ENCODE measurements at regions not wholly inside any gene's neighbourhood (a gene's known extent, or its start where the extent isn't known, plus 50 kb on each side); places are given as distances from the start of the nearest gene placed in this dataset.

DNA sequence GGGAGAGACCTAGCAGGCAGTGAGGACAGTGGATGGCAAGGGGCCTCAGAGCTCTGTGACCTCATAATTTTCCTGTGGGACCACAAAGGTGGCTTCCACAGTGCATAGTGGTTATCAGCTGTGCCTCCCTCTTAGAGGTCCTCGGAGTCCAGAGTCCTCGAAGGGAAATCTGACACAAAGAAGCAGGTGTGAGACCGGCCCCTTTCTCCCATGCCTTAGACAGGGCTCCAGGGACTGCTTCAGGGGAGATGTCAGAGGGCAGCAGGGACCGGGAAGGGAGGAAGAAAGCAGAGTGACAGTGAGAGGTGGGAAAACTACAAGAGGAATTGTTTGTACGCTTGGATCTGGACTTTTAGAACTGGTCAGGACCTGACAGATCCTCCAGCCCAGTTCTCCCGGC lies 66.3 kb downstream of the BAMBI start:
- no peak overlapping the region for H3K4me3 Mint-ChIP-seq (ENCODE audit: unreplicated experiment)
- TF ChIP-seq, protein P1, sequence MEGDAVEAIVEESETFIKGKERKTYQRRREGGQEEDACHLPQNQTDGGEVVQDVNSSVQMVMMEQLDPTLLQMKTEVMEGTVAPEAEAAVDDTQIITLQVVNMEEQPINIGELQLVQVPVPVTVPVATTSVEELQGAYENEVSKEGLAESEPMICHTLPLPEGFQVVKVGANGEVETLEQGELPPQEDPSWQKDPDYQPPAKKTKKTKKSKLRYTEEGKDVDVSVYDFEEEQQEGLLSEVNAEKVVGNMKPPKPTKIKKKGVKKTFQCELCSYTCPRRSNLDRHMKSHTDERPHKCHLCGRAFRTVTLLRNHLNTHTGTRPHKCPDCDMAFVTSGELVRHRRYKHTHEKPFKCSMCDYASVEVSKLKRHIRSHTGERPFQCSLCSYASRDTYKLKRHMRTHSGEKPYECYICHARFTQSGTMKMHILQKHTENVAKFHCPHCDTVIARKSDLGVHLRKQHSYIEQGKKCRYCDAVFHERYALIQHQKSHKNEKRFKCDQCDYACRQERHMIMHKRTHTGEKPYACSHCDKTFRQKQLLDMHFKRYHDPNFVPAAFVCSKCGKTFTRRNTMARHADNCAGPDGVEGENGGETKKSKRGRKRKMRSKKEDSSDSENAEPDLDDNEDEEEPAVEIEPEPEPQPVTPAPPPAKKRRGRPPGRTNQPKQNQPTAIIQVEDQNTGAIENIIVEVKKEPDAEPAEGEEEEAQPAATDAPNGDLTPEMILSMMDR (IDR thresholded peaks at IDR 0.05; ENCODE audit: partially characterized antibody, unreplicated experiment) = no peak
- peaks cover 4% of the 10 kb centered on the region for H3K27me3 Mint-ChIP-seq (ENCODE audit: unreplicated experiment)
- H3K27ac Mint-ChIP-seq (ENCODE audit: unreplicated experiment) = no peak overlapping the region
- no peak for DNase-seq
- no peaks in the 10 kb centered on the region for H3K9me3 Mint-ChIP-seq (ENCODE audit: unreplicated experiment)
- H3K4me1 Mint-ChIP-seq (ENCODE audit: low read depth, unreplicated experiment) = no peaks in the 10 kb centered on the region
- no peaks in the 10 kb centered on the region for H3K36me3 Mint-ChIP-seq (ENCODE audit: unreplicated experiment)

DNA sequence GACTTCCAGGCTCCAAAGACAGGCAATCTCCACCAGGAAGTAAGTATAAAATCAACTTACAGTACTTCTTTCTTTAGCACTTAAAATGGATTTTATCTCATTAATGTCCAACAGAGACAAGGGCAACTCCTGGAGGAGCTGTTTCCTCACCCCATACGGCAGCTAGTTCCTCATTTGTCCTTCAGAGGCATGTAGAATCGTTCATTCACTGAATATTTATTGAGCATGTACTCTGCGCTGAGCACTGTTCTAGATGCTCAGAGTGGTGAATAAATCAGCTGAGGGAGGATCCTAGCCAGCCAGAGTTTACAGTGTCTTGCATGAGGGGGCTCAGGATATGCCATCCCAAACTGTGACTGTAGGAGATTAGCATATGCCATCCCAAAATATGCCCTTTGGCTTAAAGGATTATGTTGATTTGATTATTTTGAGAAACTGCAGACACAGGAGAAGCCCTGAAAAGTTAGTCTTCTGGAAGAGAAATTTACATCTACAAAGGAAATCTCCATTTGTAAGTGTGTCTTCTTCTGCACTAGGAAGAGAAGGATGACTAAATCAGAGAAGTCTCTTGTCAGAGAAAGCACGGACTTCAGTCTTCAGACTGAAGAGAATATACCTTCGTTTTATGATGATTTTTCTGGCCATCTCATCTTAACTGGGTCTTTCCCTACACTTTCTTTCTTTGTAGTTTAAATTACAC lies 66.9 kb downstream of the BAMBI start:
- peaks cover 4% of the 10 kb centered on the region for H3K27me3 Mint-ChIP-seq (ENCODE audit: unreplicated experiment)
- H3K36me3 Mint-ChIP-seq (ENCODE audit: unreplicated experiment) = no peaks in the 10 kb centered on the region
- no peak overlapping the region for H3K27ac Mint-ChIP-seq (ENCODE audit: unreplicated experiment)
- DNase-seq = no peak
- no peaks in the 10 kb centered on the region for H3K4me1 Mint-ChIP-seq (ENCODE audit: low read depth, unreplicated experiment)
- H3K4me3 Mint-ChIP-seq (ENCODE audit: unreplicated experiment) = no peak overlapping the region
- H3K9me3 Mint-ChIP-seq (ENCODE audit: unreplicated experiment) = peaks cover 1% of the 10 kb centered on the region
- TF ChIP-seq, protein P1 (IDR thresholded peaks at IDR 0.05; ENCODE audit: partially characterized antibody, unreplicated experiment) = no peak

DNA sequence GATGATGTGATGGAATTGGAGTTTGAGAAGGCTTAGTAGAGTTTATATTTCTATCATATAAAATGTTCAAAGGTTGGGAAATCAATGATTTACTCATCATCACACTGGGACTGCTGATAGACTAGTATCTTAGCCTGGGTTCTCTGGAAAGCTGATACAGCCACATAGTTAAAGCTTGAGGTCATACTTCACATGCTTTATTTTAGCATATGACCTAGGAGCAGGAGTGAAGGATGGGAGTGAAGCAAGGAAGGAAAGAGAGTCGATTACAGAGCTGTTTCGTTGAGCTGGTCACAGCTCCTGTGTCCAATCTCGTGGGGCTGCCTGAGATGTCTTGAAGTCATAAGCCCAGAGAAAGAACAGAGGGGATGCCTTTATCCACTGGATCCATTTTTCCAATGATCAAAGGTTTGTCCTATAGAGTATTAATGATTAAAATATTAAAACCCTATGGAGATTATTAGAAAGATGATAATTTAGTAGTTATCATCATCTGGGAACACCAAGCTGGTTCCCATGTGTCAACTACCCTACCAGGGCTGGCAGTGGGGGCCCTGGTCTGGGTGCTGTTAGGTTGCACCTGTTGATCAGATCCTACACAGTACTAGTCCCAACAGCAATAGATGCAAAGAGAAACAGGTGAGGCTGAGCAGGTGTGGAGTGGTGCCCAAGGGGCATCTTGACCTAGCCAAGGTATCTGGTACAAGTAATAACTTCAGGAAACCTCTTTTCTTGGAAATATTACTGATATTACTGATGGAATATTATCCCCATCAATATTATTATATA lies 77.8 kb downstream of the BAMBI start:
- no peak overlapping the region for H3K27ac Mint-ChIP-seq (ENCODE audit: unreplicated experiment)
- no peaks in the 10 kb centered on the region for H3K27me3 Mint-ChIP-seq (ENCODE audit: unreplicated experiment)
- DNase-seq = no peak
- H3K36me3 Mint-ChIP-seq (ENCODE audit: unreplicated experiment) = peaks cover 2% of the 10 kb centered on the region
- no peaks in the 10 kb centered on the region for H3K9me3 Mint-ChIP-seq (ENCODE audit: unreplicated experiment)
- no peak overlapping the region for H3K4me3 Mint-ChIP-seq (ENCODE audit: unreplicated experiment)
- H3K4me1 Mint-ChIP-seq (ENCODE audit: low read depth, unreplicated experiment) = no peaks in the 10 kb centered on the region
- TF ChIP-seq, protein P1 (IDR thresholded peaks at IDR 0.05; ENCODE audit: partially characterized antibody, unreplicated experiment) = no peak

DNA sequence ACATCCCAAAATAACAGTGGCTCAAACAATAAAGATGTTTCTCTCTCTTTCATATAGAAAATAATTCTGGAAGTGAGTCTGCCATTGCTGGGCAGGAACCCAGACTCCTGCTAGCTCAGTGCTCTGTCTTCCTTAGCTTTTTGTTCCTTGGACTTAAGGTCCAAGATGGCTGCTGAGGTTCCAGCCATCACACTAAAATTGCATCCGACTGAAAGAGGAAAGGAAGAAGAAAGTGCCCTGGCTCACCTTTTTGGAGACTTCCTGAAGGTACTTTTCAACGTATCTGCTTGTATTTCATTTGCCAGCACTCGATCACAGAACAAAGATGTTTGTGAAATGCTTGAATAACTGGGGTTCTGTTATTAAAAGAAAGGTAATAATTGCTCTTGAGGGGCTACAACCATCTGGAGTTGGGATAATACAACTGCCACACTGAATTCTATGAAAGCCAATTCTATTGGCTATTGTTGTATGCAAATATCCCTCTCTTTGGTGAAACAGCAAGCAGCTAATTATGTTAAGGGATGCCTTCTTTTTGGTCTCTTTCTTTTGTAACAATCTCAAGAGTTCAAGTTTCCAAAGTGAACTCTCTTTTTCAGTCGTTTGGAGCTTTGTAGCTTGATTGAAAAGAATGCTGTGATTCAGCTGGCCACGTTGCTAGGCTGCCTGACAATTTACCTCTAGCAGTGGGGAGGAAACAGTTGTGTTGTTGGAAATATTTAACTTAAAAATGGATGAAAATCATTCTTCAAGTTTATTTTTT lies 83.9 kb downstream of the BAMBI start:
- TF ChIP-seq, protein P1 (IDR thresholded peaks at IDR 0.05; ENCODE audit: partially characterized antibody, unreplicated experiment) = no peak
- no peaks in the 10 kb centered on the region for H3K36me3 Mint-ChIP-seq (ENCODE audit: unreplicated experiment)
- H3K9me3 Mint-ChIP-seq (ENCODE audit: unreplicated experiment) = no peaks in the 10 kb centered on the region
- no peak overlapping the region for H3K4me3 Mint-ChIP-seq (ENCODE audit: unreplicated experiment)
- peaks cover 2% of the 10 kb centered on the region for H3K27me3 Mint-ChIP-seq (ENCODE audit: unreplicated experiment)
- DNase-seq = no peak
- no peak overlapping the region for H3K27ac Mint-ChIP-seq (ENCODE audit: unreplicated experiment)
- no peaks in the 10 kb centered on the region for H3K4me1 Mint-ChIP-seq (ENCODE audit: low read depth, unreplicated experiment)
